Sigmoid colon (tissue), 3 donors: ENCODE measurements at regions not wholly inside any gene's neighbourhood (a gene's known extent, or its start where the extent isn't known, plus 50 kb on each side); places are given as distances from the start of the nearest gene placed in this dataset.

Experiments
- CTCF ChIP-seq, 4 experiments: fragments of 450-650 bp in 3 of 4; fragments of 200-600 bp in 1 of 4; IDR thresholded peaks; one replicate each; pipeline ENCODE4 v1.5.1; 2016 to 2019; ENCODE audit warnings: antibody characterized with exemption in 4 of 4, mild to moderate bottlenecking in 3 of 4, moderate library complexity in 2 of 4
- POLR2A ChIP-seq, 2 donors: fragments of 450-650 bp; IDR thresholded peaks; one replicate each; pipeline ENCODE4 v1.6.1; 2016; ENCODE audit warnings: antibody characterized with exemption in 2 of 2, mild to moderate bottlenecking in 2 of 2, moderate library complexity in 2 of 2

- TF ChIP-seq CTCF (IDR thresholded peaks at IDR 0.05) (no peak), POLR2A (IDR thresholded peaks at IDR 0.05) (no peak)
Measured at GRCh38 chr10:78225594-78225993, 191.9 kb downstream of the RPS24 start.
